Nephron (organoid): ENCODE measurements at regions not wholly inside any gene's neighbourhood (a gene's known extent, or its start where the extent isn't known, plus 50 kb on each side); places are given as distances from the start of the nearest gene placed in this dataset.

Experiments used
- H3K27ac Mint-ChIP-seq, 3 experiments: 2 replicates each; pipeline ENCODE4 v1.8.0; 2020; ENCODE audit warnings: mixed read lengths in 3 of 3, mild to moderate bottlenecking in 2 of 3, moderate library complexity in 1 of 3
- H3K27me3 Mint-ChIP-seq: 2 replicates; pipeline ENCODE4 v1.8.0; 2021; ENCODE audit warnings: low read depth, mild to moderate bottlenecking, moderate library complexity, mixed read lengths
- H3K36me3 Mint-ChIP-seq: 2 replicates; pipeline ENCODE4 v1.8.0; 2020; ENCODE audit warnings: low read depth, mixed read lengths
- H3K4me1 Mint-ChIP-seq: 2 replicates; pipeline ENCODE4 v1.8.0; 2020; ENCODE audit warnings: mixed read lengths
- H3K4me3 Mint-ChIP-seq, 3 experiments: 2 replicates each; pipeline ENCODE4 v1.8.0; 2020; ENCODE audit warnings: mild to moderate bottlenecking in 3 of 3, mixed read lengths in 3 of 3, moderate library complexity in 2 of 3
- H3K9me3 Mint-ChIP-seq: 2 replicates; pipeline ENCODE4 v1.8.0; 2020; ENCODE audit warnings: mixed read lengths
- TF ChIP-seq, protein P1 (sequence below), 3 experiments: fragments of 200-600 bp; sonication (generic); IDR thresholded peaks; one replicate each; pipeline ENCODE4 v1.5.0; 2021; ENCODE audit warnings: antibody characterized with exemption in 3 of 3; ENCODE audit not compliant: unreplicated experiment in 3 of 3

DNA sequence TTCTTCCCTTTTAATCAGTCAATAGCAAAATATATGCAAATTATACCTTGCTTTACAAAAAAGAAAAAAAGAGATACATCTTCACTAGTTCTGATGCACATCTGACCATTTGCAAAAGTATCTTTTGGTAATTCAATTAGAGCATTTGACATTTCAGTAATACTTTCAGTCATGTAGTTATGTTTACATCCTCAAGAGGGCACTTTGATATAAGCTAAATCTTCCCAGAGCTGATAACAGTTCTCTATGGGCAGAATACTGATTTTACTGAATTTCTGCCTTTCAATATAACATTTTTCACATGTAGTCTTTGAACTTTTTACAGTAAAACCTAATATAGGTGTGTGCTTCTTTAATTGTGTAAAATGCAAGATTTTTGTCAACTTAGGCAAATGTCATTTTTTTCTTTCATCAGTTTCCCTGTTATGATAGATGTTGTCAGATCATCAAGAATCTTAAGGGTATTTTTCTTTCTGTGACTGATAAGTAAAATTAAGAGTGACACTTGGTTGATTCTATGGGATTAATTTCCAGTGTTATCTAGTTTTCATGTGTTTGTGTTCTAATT lies 703.5 kb upstream of the SEMA3D start:
- Mint-ChIP-seq H3K4me3 (no peak overlapping the region), H3K27ac (no peak overlapping the region), H3K9me3 (no peaks in the 10 kb centered on the region), H3K4me1 (no peaks in the 10 kb centered on the region), H3K36me3 (no peaks in the 10 kb centered on the region), H3K27me3 (no peaks in the 10 kb centered on the region)
- TF ChIP-seq, protein P1, sequence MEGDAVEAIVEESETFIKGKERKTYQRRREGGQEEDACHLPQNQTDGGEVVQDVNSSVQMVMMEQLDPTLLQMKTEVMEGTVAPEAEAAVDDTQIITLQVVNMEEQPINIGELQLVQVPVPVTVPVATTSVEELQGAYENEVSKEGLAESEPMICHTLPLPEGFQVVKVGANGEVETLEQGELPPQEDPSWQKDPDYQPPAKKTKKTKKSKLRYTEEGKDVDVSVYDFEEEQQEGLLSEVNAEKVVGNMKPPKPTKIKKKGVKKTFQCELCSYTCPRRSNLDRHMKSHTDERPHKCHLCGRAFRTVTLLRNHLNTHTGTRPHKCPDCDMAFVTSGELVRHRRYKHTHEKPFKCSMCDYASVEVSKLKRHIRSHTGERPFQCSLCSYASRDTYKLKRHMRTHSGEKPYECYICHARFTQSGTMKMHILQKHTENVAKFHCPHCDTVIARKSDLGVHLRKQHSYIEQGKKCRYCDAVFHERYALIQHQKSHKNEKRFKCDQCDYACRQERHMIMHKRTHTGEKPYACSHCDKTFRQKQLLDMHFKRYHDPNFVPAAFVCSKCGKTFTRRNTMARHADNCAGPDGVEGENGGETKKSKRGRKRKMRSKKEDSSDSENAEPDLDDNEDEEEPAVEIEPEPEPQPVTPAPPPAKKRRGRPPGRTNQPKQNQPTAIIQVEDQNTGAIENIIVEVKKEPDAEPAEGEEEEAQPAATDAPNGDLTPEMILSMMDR (IDR thresholded peaks at IDR 0.05; ENCODE audit: unreplicated experiment in 3 of 3), result peak; percentile 53 to 76 (median 56)

DNA sequence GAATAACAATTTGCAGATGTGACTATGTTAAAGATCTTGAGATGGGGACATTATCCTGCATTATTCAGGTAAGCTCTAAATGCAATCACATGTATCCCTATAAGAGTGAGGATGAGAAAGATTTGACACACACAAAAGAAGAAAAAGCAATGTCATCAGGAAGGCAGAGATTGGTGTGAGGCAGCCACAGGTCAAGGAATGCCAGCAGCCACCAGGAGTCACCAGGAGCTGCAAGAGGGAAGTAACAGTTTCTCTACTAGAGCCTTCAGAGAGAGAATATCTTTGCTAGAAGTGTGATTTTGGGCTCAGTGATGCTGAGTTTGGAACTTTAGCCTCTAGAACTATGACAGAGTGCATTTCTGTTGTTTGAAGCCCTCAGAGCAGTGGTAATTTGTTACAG lies 700.3 kb upstream of the SEMA3D start:
- Mint-ChIP-seq H3K27me3 (no peaks in the 10 kb centered on the region), H3K36me3 (no peaks in the 10 kb centered on the region), H3K27ac (no peak overlapping the region), H3K4me3 (no peak overlapping the region), H3K4me1 (no peaks in the 10 kb centered on the region), H3K9me3 (no peaks in the 10 kb centered on the region)
- TF ChIP-seq, protein P1 (IDR thresholded peaks at IDR 0.05; ENCODE audit: unreplicated experiment in 3 of 3), result no peak

DNA sequence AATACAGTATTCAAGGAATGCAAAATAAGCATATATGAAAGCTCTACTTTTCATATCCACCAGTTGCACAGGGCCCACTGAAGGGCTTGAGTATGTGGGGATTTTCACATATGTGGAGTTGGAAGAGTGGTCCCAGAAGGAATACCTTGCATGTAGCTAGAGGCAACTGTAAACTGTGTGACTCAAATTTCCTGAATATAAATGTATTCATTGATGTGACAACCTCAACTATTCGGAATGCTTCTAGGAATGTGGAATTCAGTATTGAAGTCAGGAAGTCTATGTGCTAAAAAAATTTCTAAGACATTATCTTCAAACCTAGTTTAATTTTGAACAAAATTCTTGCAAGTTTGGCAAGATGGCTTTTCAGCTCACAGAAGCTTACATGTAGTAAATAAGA lies 695.5 kb upstream of the SEMA3D start:
- Mint-ChIP-seq H3K27ac (no peak overlapping the region), H3K4me1 (no peaks in the 10 kb centered on the region), H3K4me3 (no peak overlapping the region), H3K27me3 (no peaks in the 10 kb centered on the region), H3K9me3 (no peaks in the 10 kb centered on the region), H3K36me3 (no peaks in the 10 kb centered on the region)
- TF ChIP-seq, protein P1 (IDR thresholded peaks at IDR 0.05; ENCODE audit: unreplicated experiment in 3 of 3), result no peak

DNA sequence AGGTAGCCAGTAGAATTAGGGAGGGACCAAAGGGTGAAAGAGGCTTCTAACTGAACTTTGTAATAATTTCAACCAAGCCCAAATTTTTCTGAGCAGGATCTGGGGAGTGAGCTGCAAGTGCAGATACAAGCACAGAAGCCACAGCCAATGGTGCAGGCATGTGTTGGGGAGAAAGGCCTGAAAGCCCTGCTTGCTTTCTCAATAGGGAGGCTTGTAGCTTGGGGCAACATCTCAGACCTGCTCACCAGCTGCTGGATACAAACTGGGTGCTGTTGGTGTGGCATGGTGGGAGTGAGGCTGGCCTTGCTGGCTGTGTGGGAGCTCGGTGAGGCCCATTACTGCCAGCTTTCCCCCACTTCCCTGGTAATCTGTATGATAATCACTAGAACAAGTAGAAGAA lies 688.5 kb upstream of the SEMA3D start:
- Mint-ChIP-seq H3K4me3 (no peak overlapping the region), H3K36me3 (no peaks in the 10 kb centered on the region), H3K4me1 (no peaks in the 10 kb centered on the region), H3K27me3 (no peaks in the 10 kb centered on the region), H3K9me3 (peaks cover 3% of the 10 kb centered on the region), H3K27ac (no peak overlapping the region)
- TF ChIP-seq, protein P1 (IDR thresholded peaks at IDR 0.05; ENCODE audit: unreplicated experiment in 3 of 3), result no peak

DNA sequence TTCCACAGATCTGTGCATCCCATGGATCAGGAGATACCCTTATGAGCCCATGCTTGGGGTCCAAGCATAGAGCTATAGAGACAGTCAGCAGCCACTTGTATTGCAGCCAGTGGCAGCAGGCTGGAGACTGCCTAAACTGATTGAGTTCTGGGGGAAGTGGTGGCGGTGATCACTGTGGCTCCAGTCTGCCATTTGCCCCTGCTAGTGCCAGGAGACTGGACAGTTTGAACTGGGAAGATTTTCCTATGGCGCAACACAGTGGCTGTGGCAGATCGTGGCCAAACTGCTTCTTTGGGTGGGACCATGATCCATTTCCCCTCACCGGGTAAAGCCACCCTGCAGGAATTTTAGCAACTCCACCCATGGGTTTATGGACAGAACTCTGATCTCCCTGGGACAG lies 679.7 kb upstream of the SEMA3D start:
- H3K4me1 Mint-ChIP-seq, result no peaks in the 10 kb centered on the region
- no peaks in the 10 kb centered on the region for H3K36me3 Mint-ChIP-seq
- TF ChIP-seq, protein P1 (IDR thresholded peaks at IDR 0.05; ENCODE audit: unreplicated experiment in 3 of 3), result no peak
- no peak overlapping the region for H3K27ac Mint-ChIP-seq
- no peak overlapping the region for H3K4me3 Mint-ChIP-seq
- H3K27me3 Mint-ChIP-seq, result no peaks in the 10 kb centered on the region
- peaks cover 26% of the 10 kb centered on the region for H3K9me3 Mint-ChIP-seq

DNA sequence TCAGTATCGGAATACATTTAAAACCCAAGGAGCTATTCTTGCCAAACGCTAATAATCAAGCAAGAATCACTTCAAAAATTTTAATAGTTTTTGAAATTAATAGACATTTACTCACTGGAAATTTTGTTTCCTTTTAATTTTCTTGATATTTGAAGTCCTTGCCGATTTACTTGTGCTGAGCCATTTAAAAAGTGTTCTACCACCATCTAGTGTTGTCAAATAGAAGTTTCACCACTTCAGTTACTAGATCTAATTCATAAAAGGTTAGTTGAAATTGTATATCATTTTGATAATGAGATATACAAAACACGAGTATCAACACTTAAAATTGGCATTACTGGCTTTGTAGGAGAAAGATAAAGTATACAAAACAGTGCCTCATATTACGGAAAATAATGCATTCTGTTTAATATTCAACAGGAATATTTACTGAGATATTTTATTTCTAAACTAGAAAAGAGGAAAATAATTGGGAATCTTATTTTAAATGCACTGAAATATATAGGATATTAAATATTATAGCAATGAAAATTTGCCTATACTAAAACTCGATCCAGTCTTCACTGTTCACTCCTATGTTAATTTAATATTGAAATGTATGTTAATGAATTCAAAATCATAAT lies 664.8 kb upstream of the SEMA3D start:
- H3K27ac Mint-ChIP-seq, result no peak overlapping the region
- no peaks in the 10 kb centered on the region for H3K36me3 Mint-ChIP-seq
- no peaks in the 10 kb centered on the region for H3K4me1 Mint-ChIP-seq
- no peak overlapping the region for H3K4me3 Mint-ChIP-seq
- H3K9me3 Mint-ChIP-seq, result no peaks in the 10 kb centered on the region
- TF ChIP-seq, protein P1 (IDR thresholded peaks at IDR 0.05; ENCODE audit: unreplicated experiment in 3 of 3), result peak; percentile 54 to 77 (median 56)
- H3K27me3 Mint-ChIP-seq, result no peaks in the 10 kb centered on the region
